GM12873 (cell line): ENCODE measurements at regions not wholly inside any gene's neighbourhood (a gene's known extent, or its start where the extent isn't known, plus 50 kb on each side); places are given as distances from the start of the nearest gene placed in this dataset.

Source experiments
- TF ChIP-seq, protein P1 (sequence below): IDR thresholded peaks from 2 replicates; pipeline ENCODE4 v1.5.1; 2012; ENCODE audit warnings: low read depth, mild to moderate bottlenecking, moderate library complexity, low read length, control low read depth; ENCODE audit not compliant: insufficient read depth; ENCODE audit errors: missing control alignments

DNA sequence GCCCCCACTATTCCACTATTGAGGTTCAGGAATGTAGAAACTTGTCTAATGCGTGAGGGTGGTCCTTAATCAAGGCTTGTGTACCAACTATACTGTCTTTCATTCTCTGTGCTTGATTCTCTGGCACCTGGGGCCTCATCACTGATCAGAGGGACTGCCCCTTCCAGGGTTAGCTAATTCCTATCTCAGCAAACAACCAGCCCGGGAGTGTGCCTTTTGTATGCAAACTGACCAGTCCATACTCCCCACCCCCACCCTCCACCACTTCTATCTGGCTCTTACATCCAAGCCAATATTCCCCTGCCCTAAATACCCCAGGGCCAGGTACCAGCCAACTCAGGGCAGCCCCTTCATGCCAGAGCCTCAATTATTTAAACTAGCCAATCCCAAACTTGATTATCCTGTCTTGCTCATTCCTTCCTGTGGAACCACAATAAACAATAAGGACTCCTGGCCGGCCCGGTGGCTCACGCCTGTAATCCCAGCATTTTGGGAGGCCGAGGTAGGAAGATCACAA, 59.3 kb downstream of the FTHL17 start:
- TF ChIP-seq, protein P1, sequence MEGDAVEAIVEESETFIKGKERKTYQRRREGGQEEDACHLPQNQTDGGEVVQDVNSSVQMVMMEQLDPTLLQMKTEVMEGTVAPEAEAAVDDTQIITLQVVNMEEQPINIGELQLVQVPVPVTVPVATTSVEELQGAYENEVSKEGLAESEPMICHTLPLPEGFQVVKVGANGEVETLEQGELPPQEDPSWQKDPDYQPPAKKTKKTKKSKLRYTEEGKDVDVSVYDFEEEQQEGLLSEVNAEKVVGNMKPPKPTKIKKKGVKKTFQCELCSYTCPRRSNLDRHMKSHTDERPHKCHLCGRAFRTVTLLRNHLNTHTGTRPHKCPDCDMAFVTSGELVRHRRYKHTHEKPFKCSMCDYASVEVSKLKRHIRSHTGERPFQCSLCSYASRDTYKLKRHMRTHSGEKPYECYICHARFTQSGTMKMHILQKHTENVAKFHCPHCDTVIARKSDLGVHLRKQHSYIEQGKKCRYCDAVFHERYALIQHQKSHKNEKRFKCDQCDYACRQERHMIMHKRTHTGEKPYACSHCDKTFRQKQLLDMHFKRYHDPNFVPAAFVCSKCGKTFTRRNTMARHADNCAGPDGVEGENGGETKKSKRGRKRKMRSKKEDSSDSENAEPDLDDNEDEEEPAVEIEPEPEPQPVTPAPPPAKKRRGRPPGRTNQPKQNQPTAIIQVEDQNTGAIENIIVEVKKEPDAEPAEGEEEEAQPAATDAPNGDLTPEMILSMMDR, result no peak

DNA sequence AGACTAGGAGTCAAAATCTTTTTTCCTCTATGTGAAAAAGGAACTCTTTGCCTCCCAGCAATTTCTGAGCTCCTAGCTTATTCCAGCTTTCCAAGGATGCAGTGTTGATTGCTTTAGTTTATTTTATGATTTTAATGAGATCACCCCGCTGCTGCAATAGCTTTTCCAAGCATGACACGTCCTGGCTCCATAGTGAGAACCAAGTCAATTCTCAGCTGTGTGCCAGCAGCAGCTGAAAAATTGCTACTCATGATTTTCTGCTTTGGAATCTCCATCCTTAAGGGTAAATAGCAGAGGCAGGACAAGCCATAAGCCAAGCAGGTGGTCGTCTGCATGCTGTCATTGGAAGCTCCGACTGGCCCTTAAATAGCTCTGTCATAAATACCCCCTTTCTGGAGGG, 64.5 kb downstream of the FTHL17 start:
- TF ChIP-seq, protein P1, result no peak

DNA sequence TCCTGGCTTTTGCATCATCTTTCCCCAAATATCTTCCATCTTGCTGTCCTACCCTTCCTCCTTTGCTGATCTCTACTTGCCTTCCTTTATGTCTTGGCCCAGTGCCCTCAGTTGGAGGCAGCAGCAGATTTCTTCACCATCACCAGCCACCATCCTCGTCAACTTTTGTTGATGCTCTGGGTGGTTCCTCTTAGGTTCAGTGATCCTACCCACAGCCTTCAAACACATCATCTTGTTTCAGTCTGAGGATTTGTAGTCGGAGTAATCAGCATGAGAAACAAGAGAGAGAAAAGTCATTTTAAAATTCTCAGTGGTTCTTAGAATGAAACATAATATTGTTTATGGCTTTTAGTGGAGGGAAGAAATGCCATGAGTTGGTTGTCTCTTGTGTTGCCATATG, 65.8 kb downstream of the FTHL17 start:
- TF ChIP-seq, protein P1, result no peak

DNA sequence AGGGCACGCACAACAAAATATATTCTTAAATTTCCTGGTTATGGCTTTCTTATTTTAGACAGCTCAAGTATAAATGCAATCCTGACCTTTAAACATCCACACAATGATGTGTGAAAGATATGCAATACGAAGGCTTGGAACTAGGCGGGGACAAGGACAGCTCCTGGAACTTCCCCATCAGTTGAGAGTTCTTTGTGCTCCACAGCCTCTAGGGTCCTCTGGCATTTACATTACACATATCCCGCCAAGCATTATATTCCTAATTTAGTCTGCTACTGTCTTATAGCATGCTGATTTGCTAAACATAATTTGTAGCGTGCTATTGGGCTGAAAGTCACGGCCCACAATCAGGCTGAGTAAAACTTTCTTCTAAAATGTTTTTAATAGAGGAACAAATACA, 74.4 kb downstream of the FTHL17 start:
- TF ChIP-seq, protein P1, result no peak

DNA sequence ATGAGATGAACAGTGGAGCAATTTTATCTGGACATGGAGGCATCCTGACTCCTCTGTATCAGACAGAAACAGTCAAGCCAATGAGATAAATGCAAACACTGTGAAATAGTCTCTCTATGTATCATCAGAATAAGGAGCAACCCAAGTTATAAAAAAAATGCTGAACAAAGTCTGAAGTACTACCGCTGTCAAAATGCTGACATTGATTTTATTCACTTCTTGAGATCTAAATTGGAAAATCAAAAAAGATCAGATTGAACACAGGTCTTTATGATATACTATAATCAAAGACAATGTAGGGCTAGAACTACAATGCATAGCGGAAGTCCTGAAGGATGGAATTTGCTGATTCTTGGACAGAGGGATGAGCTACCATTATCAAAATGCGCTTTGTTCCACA, 76.1 kb downstream of the FTHL17 start:
- TF ChIP-seq, protein P1, result no peak

DNA sequence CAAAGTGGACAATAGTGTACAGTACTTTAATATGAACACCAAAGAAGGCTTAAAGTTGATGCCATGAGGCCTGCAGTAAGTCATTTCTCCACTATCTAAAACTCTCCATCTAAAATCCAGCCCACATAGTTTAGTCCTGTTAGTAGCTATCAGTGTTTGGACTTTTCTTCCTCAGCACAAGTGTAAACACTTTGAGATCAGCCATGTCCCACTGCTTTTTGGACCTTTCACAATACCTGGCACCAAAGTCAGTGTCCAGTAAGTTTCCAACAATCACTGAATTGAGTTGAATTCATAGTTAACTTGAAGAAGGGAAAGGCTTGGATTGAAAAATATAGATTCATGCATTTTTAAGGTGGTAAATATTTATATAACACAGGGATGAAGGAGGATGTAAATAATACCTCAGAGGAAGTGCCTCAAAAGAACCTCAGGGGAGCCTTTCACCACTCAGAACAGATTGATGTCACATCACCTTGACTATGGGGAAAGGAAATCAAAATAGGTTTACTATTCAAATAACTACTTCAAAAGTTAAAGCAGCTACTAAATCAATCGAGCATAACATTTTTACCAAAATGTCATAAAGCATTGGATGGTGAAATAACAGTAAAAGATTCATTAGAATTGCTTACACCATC, 76.7 kb downstream of the FTHL17 start:
- TF ChIP-seq, protein P1, result no peak

DNA sequence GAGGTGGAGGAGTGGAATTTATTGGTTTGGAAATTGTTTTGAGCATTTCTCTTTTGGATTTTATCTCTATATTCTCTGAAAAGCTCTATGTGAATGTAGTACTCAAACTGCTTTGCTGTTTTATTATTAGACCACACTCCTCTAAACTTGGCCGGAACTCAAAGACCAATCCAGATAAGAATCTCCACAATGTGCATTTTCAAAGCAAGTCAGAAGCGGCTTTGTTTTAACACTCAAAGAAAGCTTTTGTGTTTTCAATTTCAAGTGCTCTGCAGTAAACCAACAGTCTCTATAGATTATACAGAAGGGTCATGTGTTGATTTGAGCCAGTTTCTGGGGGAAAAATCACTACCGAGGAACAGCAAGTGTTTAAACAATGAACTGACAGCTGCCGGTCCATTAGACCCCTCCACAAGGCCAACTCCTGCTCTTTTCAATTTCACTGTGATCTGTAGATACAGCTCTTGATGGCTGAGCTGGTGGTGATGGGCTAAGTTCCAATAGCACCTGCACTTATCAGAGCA, 79.4 kb downstream of the FTHL17 start:
- TF ChIP-seq, protein P1, result no peak
